Loucy (cell line): ENCODE measurements at regions not wholly inside any gene's neighbourhood (a gene's known extent, or its start where the extent isn't known, plus 50 kb on each side); places are given as distances from the start of the nearest gene placed in this dataset.

Source experiments
- H2AFZ ChIP-seq: fragments of 200-600 bp; sonication (generic); 2 replicates; pipeline ENCODE4 v1.6.0; 2016; ENCODE audit warnings: antibody characterized with exemption, mild to moderate bottlenecking, low read length, moderate library complexity
- H3F3A ChIP-seq: fragments of 200-600 bp; 2 replicates; pipeline ENCODE4 v1.6.0; 2016; ENCODE audit warnings: antibody characterized with exemption, low read depth, mild to moderate bottlenecking
- H3K27me3 ChIP-seq: fragments of 200-600 bp; sonication (generic); 2 replicates; pipeline ENCODE4 v1.6.1; 2014; ENCODE audit warnings: low read length, mild to moderate bottlenecking; ENCODE audit not compliant: insufficient read depth, poor library complexity, severe bottlenecking
- H3K36me3 ChIP-seq: fragments of 200-600 bp; sonication (generic); 2 replicates; pipeline ENCODE4 v1.6.1; 2016; ENCODE audit warnings: low read length; ENCODE audit not compliant: insufficient read depth
- H3K4me1 ChIP-seq: fragments of 200-600 bp; sonication (generic); 2 replicates; pipeline ENCODE4 v1.5.1; 2014; ENCODE audit warnings: low read length, mild to moderate bottlenecking; ENCODE audit not compliant: insufficient read depth, poor library complexity, severe bottlenecking
- H3K4me2 ChIP-seq: fragments of 200-600 bp; sonication (generic); 2 replicates; pipeline ENCODE4 v1.6.0; 2014; ENCODE audit warnings: antibody characterized with exemption, low read length, low read depth, mild to moderate bottlenecking; ENCODE audit not compliant: poor library complexity, severe bottlenecking
- H3K4me3 ChIP-seq: fragments of 200-600 bp; sonication (generic); 2 replicates; pipeline ENCODE4 v1.5.1; 2014; ENCODE audit warnings: low read length, mild to moderate bottlenecking, mixed read lengths; ENCODE audit not compliant: poor library complexity, severe bottlenecking
- H3K79me2 ChIP-seq: fragments of 200-600 bp; sonication (generic); 2 replicates; pipeline ENCODE4 v1.6.1; 2014; ENCODE audit warnings: low read length; ENCODE audit not compliant: insufficient read depth
- H3K9ac ChIP-seq: fragments of 200-600 bp; sonication (generic); 2 replicates; pipeline ENCODE4 v1.6.0; 2014; ENCODE audit warnings: mild to moderate bottlenecking, low read depth, low read length, moderate library complexity; ENCODE audit not compliant: poor library complexity, severe bottlenecking
- H3K9me2 ChIP-seq: fragments of 200-600 bp; sonication (generic); replicated peaks from 2 replicates; pipeline ENCODE4 v1.6.1; 2016; ENCODE audit warnings: low read depth, low read length, mixed read lengths
- H3K9me3 ChIP-seq: fragments of 200-600 bp; sonication (generic); 2 replicates; pipeline ENCODE4 v1.6.1; 2014; ENCODE audit warnings: mild to moderate bottlenecking, antibody characterized with exemption, low read length, low read depth; ENCODE audit not compliant: insufficient read depth
- H4K20me1 ChIP-seq: fragments of 200-600 bp; sonication (generic); 2 replicates; pipeline ENCODE4 v1.6.0; 2014; ENCODE audit warnings: antibody characterized with exemption, low read length, mild to moderate bottlenecking; ENCODE audit not compliant: insufficient read depth, poor library complexity, severe bottlenecking
- EZH2phosphoT487 ChIP-seq: fragments of 200-600 bp; IDR thresholded peaks from 2 replicates; pipeline ENCODE4 v1.6.1; 2018; ENCODE audit warnings: antibody characterized with exemption, mild to moderate bottlenecking, moderate library complexity, borderline replicate concordance
- TF ChIP-seq, protein P1 (sequence below): fragments of 200-600 bp; sonication (generic); conservative IDR thresholded peaks from 2 replicates; pipeline ENCODE4 v1.5.1; 2014; ENCODE audit warnings: mild to moderate bottlenecking, antibody characterized with exemption, low read length

DNA sequence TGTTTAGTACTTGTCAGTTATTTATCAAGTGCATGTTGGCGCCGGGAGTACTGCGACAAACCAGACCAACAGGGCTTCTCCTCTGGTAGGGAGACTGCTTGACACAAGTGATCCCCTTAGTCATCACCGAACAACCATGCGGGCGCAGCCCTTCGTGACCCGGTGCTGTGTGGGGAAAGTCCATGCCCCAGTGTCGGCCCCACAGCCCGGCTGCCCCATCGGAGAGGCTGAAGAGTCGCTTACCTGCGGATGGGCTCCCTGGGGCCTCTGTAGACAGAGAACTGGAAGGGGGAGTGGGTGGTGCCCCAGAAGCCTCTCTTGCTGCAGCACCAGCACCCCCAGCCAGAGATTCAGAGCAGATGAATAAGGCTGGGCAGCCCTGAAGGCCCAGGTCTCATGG is 90.3 kb upstream of the PRR23E start:
- no peaks in the 10 kb centered on the region for H3K27me3 ChIP-seq
- H4K20me1 ChIP-seq = no peaks in the 10 kb centered on the region
- H3K9me3 ChIP-seq = no peaks in the 10 kb centered on the region
- H3K4me3 ChIP-seq = no peak overlapping the region
- TF ChIP-seq EZH2phosphoT487 = no peak
- TF ChIP-seq, protein P1, sequence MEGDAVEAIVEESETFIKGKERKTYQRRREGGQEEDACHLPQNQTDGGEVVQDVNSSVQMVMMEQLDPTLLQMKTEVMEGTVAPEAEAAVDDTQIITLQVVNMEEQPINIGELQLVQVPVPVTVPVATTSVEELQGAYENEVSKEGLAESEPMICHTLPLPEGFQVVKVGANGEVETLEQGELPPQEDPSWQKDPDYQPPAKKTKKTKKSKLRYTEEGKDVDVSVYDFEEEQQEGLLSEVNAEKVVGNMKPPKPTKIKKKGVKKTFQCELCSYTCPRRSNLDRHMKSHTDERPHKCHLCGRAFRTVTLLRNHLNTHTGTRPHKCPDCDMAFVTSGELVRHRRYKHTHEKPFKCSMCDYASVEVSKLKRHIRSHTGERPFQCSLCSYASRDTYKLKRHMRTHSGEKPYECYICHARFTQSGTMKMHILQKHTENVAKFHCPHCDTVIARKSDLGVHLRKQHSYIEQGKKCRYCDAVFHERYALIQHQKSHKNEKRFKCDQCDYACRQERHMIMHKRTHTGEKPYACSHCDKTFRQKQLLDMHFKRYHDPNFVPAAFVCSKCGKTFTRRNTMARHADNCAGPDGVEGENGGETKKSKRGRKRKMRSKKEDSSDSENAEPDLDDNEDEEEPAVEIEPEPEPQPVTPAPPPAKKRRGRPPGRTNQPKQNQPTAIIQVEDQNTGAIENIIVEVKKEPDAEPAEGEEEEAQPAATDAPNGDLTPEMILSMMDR = no peak
- H3K9ac ChIP-seq = no peak overlapping the region
- no peaks in the 10 kb centered on the region for H3F3A ChIP-seq
- H3K79me2 ChIP-seq = no peaks in the 10 kb centered on the region
- no peaks in the 10 kb centered on the region for H3K9me2 ChIP-seq
- H2AFZ ChIP-seq = no peak overlapping the region
- H3K4me1 ChIP-seq = no peaks in the 10 kb centered on the region
- H3K36me3 ChIP-seq = no peaks in the 10 kb centered on the region
- H3K4me2 ChIP-seq = no peak overlapping the region

DNA sequence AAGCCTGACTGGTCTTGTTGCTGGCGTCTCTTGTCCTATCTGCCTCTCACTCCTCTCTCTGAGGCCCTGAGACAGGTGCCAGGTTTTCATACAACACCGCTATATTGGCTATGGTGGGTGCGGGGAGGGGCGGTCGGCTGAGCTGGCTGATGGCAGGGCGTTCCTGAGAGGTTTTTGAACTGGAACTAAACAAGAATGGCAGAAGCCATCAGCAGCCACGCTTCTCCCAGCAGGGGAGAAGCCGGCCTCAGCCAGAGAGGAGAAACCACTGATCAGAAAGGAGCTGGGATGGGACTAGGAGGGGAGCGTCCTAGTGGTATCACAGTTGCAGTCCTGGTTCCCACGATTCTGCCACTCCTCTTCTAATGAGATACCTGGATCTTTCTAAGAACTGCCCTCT is 89.9 kb upstream of the PRR23E start:
- no peaks in the 10 kb centered on the region for H3K27me3 ChIP-seq
- H3K4me2 ChIP-seq = no peak overlapping the region
- H3K9me3 ChIP-seq = no peaks in the 10 kb centered on the region
- no peaks in the 10 kb centered on the region for H3K4me1 ChIP-seq
- H3K79me2 ChIP-seq = no peaks in the 10 kb centered on the region
- H3F3A ChIP-seq = no peaks in the 10 kb centered on the region
- H3K4me3 ChIP-seq = no peak overlapping the region
- TF ChIP-seq, protein P1 = no peak
- no peak for TF ChIP-seq EZH2phosphoT487
- H3K9ac ChIP-seq = no peak overlapping the region
- H2AFZ ChIP-seq = no peak overlapping the region
- H4K20me1 ChIP-seq = no peaks in the 10 kb centered on the region
- H3K9me2 ChIP-seq = no peaks in the 10 kb centered on the region
- no peaks in the 10 kb centered on the region for H3K36me3 ChIP-seq

DNA sequence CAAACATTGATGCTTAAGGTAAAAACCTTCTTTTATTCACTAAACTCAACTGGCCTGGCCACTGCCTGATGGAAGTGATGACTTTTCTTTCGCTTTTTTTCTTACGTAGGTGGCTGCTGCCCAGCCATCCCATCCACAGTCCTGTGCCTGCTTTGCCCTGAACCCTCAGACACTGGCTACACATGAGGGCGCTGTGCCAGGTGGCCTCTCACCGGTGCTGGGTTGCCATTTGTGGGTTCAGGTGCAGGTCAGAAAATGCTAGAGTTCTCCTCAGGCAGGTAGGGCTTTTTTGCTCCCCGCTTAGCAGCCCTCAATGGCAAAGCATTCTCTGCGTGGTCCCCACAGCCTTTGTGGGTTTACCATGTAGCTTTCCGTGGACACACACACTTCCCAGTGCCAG is 88.3 kb upstream of the PRR23E start:
- no peak overlapping the region for H3K4me2 ChIP-seq
- no peaks in the 10 kb centered on the region for H3K79me2 ChIP-seq
- TF ChIP-seq, protein P1 = no peak
- TF ChIP-seq EZH2phosphoT487 = no peak

More for the DNA sequence above, 88.3 kb upstream of the PRR23E start:
- Histone ChIP-seq H2AFZ (no peak overlapping the region), H3K9me3 (no peaks in the 10 kb centered on the region), H3K4me1 (no peaks in the 10 kb centered on the region), H3K9me2 (no peaks in the 10 kb centered on the region), H3F3A (no peaks in the 10 kb centered on the region), H3K36me3 (no peaks in the 10 kb centered on the region), H3K4me3 (no peak overlapping the region), H3K9ac (no peak overlapping the region), H3K27me3 (no peaks in the 10 kb centered on the region), H4K20me1 (no peaks in the 10 kb centered on the region)
